GM13976 (cell line): ENCODE measurements at regions not wholly inside any gene's neighbourhood (a gene's known extent, or its start where the extent isn't known, plus 50 kb on each side); places are given as distances from the start of the nearest gene placed in this dataset.

Experiments used
- DNase-seq: peaks from one replicate; pipeline ENCODE4 v3.0.0; 2012; ENCODE audit warnings: low spot score
- in situ Hi-C: fragments of 300-500 bp; cut with MboI; formaldehyde crosslinking; loops from one replicate; pipeline ENCODE4 v1.12.0; 2022; ENCODE audit warnings: low sequenced_read_pairs, mixed read lengths, inconsistent platforms; ENCODE audit not compliant: unreplicated experiment
- TF ChIP-seq, protein P1 (sequence below): IDR thresholded peaks from 2 replicates; pipeline ENCODE4 v1.5.1; 2012; ENCODE audit warnings: borderline replicate concordance, mild to moderate bottlenecking; ENCODE audit not compliant: insufficient read depth; ENCODE audit errors: extremely low read depth, missing control alignments, control extremely low read depth

DNA sequence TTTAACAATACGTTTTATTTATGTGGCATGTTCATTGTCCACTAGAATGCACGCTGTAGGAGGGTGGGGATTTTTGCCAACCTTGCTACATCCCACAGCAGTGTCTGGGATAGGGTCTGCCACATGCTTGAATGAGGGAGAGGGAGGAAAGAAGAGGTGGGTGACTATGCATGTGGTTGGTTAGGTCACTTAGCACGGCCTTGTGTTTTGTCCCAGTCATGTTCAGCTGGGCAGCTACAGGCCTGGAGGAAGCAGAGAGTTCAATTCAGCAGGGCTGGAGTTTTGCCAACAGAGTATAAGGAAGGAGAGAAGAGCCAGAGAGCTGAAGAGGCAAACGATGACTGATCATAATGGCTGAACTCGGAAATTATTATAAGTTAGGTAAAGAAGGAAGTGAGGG, 268.4 kb upstream of the NSMCE3 start:
- in situ Hi-C loops, result no loop called here
- no peak for DNase-seq

DNA sequence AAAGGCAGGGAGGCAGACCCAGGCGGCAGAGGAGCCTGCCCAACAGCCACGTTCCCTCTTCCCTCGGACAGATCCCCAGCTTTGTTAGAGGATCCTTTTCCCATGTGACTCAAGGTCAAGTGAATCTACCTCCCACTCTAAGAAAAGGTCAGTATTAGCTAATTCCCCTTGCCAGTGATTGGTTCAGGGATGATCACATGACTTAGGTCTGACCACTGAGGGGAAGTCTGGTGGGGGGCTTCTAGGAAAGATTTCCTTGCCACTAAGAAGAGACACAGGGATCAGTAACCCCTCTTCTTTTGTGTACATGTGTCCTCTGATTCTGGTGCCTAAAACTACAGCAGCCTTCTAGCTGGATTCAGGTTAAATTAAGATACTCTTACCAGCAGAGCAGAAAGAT, 266.3 kb upstream of the NSMCE3 start:
- TF ChIP-seq, protein P1, sequence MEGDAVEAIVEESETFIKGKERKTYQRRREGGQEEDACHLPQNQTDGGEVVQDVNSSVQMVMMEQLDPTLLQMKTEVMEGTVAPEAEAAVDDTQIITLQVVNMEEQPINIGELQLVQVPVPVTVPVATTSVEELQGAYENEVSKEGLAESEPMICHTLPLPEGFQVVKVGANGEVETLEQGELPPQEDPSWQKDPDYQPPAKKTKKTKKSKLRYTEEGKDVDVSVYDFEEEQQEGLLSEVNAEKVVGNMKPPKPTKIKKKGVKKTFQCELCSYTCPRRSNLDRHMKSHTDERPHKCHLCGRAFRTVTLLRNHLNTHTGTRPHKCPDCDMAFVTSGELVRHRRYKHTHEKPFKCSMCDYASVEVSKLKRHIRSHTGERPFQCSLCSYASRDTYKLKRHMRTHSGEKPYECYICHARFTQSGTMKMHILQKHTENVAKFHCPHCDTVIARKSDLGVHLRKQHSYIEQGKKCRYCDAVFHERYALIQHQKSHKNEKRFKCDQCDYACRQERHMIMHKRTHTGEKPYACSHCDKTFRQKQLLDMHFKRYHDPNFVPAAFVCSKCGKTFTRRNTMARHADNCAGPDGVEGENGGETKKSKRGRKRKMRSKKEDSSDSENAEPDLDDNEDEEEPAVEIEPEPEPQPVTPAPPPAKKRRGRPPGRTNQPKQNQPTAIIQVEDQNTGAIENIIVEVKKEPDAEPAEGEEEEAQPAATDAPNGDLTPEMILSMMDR, result no peak
- no peak for DNase-seq
- in situ Hi-C loops, result no loop called here

More for the DNA sequence above, 268.4 kb upstream of the NSMCE3 start:
- TF ChIP-seq, protein P1, result no peak

DNA sequence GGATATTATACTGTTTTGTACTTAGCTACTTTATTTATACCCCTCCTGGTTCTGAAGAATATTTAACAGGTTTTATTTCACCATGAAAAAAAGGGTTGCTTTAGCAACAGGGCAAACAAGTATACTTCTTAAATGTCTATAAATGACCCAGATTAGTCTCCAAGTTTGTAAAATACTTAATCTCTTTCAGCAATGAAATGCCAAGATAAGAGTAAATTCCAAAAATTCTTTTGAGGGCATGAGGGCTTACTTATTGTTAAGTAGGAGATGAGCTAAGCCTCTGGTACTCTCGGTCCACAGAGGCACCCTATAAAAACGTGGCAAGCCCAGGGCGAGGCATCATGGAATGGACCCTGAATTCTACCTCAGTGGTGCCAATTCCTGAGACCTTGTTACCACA, 264.8 kb upstream of the NSMCE3 start:
- DNase-seq, result no peak
- TF ChIP-seq, protein P1, result no peak
- in situ Hi-C loops, result no loop called here

GRCh38 chr15:29533647-29534046, 264.0 kb upstream of the NSMCE3 start:
- no peak for DNase-seq
- TF ChIP-seq, protein P1, result no peak
- in situ Hi-C loops, result no loop called here

- in situ Hi-C loops, result no loop called here
- DNase-seq, result no peak
- TF ChIP-seq, protein P1, result no peak
Measured at GRCh38 chr15:29532296-29532695, 262.7 kb upstream of the NSMCE3 start.

DNA sequence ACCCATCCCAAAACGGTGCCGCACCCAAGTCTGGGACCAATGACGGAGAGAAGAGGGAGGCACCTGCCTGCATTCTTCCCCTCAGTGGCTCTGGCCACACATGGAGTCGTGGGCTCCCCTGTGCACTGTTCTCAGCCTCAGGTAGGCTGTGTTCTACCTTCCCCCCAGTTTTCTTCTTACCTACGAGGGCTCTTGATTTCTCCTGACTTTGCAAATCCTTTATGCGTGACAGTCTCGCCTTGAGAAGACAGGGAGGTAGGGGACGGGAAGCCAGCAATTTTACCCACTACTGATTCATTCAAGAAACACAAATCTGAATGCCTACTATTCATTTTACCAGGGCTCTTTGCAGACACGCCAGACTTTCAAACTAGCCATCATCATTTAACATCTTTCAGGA, 261.3 kb upstream of the NSMCE3 start:
- in situ Hi-C loops, result no loop called here
- TF ChIP-seq, protein P1, result no peak

GRCh38 chr15:29529043-29529442, 259.4 kb upstream of the NSMCE3 start:
- in situ Hi-C loops, result no loop called here
- TF ChIP-seq, protein P1, result no peak
- no peak for DNase-seq

More for the DNA sequence above, 261.3 kb upstream of the NSMCE3 start:
- no peak for DNase-seq
